ENCODE measurements at regions not wholly inside any gene's neighbourhood (a gene's known extent, or its start where the extent isn't known, plus 50 kb on each side); places are given as distances from the start of the nearest gene placed in this dataset.
"Not testable (repeated sequence)": the region's sequence is repeated elsewhere in the genome, so short reads cannot be mapped to it uniquely, and the experiment has no call there.

DNA sequence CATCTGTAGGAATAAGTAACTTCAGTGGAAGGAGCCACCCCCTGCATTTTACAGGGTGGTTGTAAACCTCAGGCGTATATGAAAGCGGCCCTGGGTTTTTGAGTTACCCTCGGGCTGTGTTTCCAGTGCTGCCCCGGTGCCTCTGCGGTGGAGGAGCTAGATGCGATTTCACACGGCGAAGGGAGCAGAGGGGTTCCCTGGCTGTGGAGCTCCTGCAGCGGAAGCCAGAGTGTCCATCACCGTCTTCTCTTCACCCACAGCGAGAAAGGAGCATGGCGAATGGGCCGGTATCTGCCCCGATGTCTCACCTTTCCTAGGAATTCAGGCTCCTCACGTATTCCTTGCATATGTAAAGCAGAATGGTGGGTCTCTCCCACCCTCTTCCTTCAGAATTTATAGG lies 253.6 kb downstream of the THBS2 start:
- DNase-seq = no peak

DNA sequence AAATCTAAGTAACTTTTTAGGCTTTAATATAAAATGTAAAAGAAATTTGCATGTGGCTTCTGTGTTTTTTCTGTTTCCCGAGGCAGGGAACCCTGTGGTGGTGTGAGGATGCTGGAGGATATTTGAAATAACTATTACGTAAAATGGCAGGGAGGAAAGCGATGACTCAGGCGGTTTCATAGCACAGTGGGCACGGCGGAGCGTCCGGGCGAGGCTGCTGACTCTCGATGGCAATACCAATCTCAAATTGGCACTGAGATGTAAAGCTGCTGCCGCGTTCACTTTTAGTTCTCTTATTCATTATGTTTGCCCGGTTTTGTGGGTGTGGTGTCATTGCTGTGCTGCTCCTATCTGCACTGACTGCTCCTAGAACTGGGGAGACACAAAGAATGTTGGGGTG lies 254.3 kb downstream of the THBS2 start:
- no peak for DNase-seq

- DNase-seq = no peak
Measured at GRCh38 chr6:168996356-168996625, 257.4 kb downstream of the THBS2 start.

DNA sequence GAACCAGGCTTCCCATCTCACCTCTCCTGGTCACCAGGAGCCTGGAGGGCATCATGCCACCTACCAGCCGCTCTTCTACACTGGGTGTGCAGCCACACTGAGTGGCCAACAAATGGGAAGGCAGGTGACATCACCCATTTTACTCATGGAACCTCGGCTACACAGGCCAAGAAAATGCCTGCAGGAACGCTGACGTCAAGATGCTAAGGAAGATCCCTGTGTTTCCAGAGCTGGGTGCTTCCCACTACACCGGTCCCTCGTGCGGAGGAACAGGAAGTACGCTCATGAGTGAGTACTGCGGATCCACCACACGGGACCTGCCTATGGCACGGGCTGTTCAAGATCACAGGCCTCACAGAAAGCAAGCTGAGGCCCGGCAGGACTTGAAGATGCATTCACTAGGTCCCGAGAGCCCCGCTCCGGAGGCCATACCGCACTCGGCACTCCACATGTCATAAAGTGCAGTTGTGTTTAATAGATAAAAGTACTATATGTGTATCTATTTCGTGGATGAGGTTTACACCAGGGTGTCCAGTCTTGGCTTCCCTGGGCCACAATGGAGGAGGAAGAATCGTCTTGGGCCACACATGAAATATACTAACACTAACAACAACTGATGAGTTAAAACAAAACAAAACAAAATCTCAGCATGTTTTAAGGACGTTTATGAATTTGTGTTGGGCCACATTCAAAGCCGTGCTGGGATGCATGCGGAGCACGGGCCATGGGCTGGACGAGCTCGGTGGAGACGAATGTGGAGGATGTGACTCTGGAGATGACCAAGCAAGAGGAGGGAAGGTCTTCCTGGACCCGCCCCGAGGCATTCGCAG lies 257.9 kb downstream of the THBS2 start:
- no peak for DNase-seq

GRCh38 chr6:168994956-168995355 lies 258.7 kb downstream of the THBS2 start:
- DNase-seq = no peak

DNA sequence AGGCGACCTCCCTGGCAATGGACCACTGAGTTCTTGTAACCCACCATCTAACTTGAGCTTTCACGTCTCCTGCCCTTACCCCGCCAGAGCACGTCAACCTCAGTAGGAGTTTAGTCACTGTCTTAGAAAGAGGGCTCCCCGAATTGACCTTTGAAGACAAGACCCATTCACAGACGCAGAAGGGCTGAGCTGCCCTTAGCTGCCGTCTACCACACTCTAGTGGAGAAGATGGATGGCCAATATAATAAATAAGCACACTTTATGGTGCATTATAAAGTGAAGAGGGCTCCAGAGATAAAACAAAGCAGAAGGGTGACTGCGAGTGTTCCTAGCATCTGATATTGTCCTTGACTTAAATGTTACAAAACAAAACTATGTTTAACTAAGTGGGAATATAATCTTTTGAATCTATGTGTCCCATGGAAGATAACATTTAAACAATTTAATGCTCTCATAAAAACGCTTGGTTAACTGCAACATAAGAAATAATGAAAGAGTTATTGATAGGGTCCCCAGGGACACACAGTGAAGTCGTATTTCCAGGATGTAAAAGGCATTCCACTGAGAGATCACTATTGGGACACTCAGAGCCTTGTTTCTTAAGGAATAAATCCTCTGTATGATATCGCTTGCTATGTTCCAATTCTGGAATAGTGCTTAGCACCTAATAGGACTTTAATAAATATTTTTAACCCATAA lies 261.1 kb downstream of the THBS2 start:
- DNase-seq = peak; percentile 23

DNA sequence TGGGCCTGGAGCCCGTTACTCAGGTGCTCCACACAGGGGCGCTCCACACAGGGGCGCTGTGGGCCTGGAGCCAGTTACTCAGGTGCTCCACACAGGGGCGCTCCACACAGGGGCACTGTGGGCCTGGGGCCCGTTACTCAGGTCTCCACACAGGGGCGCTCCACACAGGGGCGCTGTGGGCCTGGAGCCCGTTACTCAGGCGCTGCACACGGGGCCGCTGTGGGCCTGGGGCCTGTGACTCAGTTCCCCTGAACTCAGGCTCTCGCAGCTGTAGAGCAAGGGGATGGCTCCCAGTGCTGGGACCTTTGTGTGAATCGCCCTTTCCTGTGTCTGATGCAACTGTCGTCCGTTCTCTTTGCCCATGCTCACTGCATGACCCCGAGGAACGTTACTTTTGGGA lies 262.0 kb downstream of the THBS2 start:
- not testable (repeated sequence) for DNase-seq

- no peak for DNase-seq
Measured at GRCh38 chr6:168990019-168990751, 263.5 kb downstream of the THBS2 start.

DNA sequence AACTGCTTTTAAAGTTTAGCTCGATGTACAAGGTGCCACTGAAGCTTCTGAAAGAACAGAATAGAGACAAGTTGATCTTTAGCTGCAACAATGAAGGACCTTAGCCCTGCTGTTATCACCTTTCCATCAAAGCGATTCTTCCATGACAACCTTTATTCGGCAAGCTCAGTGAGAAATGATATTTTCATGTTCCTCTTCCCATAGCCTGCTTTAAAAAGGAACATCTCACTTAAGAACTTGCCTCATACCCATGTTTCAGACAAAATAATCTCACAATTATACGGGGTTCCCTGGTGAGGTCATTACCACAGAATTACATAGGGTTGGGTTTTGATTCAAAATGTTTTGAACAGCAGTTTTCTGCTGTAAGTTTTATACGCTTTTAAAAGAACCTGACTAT lies 264.2 kb downstream of the THBS2 start:
- no peak for DNase-seq

GRCh38 chr6:168988801-168989200 lies 264.8 kb downstream of the THBS2 start:
- DNase-seq = no peak

GRCh38 chr6:168988280-168988679 lies 265.4 kb downstream of the THBS2 start:
- DNase-seq = no peak

GRCh38 chr6:168985705-168986104 lies 267.9 kb downstream of the THBS2 start:
- DNase-seq = no peak

- no peak for DNase-seq
Measured at GRCh38 chr6:168983925-168984324, 269.7 kb downstream of the THBS2 start.

DNA sequence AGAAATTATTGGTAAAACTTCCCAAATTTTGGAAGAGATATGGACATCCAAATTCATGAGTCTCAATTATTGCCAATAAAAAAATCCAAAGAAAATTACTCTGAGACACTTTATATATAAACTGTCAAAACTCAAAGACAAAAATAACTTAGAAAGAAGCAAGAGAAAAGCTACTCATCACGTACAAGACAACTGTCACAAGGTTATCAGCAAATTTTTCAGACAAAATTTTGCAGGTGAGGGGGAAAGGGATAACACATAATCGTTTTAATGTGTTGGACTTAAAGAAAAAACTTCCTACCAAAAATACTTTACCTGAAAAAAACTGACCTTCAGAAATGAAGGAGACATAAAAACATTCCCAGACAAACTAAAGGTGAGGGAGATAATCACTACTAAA lies 272.5 kb downstream of the THBS2 start:
- no peak for DNase-seq

DNA sequence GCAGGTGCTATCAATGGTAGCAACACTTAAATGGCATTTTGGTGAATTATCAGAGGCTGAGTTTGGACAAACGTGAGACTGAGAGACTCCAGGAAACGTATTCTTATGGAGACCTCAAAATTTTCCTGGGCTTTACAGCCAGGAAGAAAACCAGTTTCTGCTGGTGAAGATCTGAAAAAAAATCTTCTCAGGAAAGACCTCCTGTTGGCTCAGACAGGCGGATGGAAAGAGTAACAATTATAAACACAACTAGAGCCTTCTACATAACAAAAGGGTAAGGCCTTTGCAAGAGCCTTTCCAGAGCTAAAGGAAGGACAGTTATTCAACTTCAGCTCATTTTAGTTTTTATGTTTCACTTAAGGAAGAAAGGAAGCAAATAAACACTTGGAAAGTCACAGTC lies 274.4 kb downstream of the THBS2 start:
- DNase-seq = no peak

- no peak for DNase-seq
Measured at GRCh38 chr6:168972128-168972527, 281.5 kb downstream of the THBS2 start.

- DNase-seq = no peak
Measured at GRCh38 chr6:168971549-168971948, 282.1 kb downstream of the THBS2 start.

DNA sequence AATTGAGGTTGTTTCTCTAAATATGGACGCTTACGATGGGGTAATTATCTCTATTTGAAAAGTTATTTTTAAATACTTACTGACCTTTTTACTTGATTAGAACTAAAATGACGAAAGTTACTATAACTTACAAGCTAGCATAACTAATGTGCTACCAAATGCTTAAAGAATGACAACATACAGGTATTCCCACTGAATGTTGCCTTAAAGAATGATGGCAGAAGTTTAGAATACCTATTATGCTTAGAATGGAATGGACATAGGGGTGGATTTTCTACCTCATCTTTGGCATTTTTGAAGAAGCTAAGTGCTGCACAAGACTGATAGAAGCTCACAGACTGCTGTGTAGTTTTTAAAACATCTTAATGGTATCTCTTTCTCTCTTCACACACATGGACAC lies 284.8 kb downstream of the THBS2 start:
- DNase-seq = no peak

DNA sequence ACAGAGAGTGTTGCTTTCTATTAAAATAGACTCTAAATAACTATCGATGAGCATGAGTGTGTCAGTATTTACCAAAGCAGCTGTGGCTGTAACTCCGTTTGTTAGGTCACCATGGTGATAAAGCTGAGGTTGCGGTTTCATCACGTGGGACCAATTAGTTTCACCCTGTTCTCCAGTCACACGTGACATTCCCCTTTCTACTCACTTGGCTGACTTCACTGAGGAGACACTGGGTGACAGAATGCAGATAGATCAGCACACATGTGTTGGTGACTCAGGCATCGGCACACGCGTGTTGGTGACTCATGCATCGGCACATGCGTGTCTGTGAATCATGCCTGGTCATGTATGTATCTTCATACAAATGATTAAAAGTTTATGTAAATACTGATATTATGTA lies 285.4 kb downstream of the THBS2 start:
- peak; percentile 59 for DNase-seq

- no peak for DNase-seq
Measured at GRCh38 chr6:168967281-168967925, 286.2 kb downstream of the THBS2 start.

DNA sequence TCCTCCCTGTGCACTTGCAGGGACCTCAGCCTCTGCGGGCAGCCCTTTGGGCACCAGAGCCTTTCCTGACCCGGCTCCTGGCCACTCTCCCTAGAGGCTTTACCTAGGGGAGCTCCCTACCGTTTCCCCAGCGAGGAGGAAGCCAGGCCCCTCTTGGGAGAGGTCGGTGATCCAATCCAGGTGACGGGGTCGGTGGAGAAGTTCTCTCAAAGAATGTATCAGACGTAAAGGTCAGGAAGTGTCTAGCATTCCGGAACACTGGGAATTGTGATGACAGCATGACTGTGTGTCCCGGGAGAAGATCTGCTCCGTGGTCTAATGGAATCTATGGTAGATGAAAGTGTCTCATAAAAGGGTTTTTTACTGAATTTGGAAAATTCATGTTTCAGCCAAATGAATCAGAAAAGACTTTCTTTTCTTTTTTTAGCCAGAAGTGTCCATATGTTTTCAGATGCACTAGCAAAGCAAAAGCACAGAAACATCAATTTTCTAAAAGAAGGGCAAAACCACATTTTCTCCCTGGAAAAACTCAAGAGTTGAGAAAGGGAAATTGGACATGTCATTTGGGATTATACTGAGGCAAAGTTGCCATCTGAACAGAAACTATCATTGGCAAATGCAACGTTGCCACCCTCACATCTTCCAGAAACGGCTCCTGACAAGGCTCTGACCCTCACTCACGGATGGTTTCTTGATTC lies 289.4 kb downstream of the THBS2 start:
- DNase-seq = no peak

DNA sequence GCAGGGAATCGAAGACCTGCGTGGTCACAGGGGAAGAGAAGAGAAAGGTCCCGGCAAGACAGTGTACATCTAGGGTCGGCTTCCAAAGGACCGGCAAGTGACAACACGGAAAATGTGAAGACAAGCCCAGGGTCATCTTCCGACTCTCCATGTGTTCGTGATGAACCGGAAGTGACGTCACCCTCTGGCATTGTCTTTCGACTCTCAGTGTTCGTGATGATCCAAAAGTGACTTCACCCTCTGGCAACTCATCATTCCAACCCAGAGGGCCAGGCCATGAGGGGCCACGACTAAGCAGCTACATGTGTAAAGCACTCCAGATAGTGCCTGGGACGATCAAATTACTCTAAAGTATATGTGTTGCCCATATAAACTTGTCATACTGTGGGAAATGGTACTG lies 290.8 kb downstream of the THBS2 start:
- no peak for DNase-seq

DNA sequence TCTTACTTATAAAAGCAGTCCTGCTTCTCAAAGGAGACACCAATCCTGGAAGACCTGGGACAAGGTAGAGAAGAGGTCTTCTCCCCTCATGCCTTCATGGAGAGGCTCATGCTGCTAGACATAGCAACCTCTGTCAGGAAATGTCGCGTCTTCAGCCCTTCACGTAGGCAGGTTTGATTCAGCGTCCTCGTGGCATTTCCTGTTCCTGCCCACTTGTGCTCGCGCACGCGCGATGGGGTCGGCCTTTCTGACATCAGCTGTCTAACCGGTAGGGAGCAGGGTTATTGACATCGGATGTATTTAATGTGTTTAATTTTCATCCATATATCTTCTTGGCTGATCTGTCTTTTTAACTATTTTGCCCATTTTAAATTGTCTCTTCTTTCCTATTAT lies 292.4 kb downstream of the THBS2 start:
- DNase-seq = no peak

Data from NCI-H1092 treated with DMSO at 0.1 percent for 48 hours (cell line).